GM19372 (cell line): ENCODE measurements at regions not wholly inside any gene's neighbourhood (a gene's known extent, or its start where the extent isn't known, plus 50 kb on each side); places are given as distances from the start of the nearest gene placed in this dataset.

Experiments used
- ATAC-seq: cut with Tn5 transposase; IDR thresholded peaks from one replicate; pipeline ENCODE4 v1.9.1; 2021; ENCODE audit warnings: mild to moderate bottlenecking, low read depth, moderate library complexity; ENCODE audit not compliant: unreplicated experiment

DNA sequence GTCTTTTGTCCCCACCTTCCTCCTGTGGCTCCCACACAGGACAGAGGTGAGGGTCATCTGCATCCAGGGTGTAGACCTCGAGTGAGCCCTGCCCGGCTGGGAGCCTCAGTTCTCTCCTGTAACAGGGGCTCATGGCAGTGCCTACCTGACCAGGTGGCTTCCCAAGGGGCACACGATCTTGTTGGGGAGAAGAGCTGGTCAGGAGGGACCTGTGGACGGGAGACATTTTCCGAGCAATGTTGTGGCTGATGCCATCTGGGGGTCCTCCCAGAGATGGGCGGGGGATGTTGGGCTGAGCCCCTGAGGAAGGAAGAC lies 51.9 kb downstream of the CEBPB start:
- no peak for ATAC-seq

DNA sequence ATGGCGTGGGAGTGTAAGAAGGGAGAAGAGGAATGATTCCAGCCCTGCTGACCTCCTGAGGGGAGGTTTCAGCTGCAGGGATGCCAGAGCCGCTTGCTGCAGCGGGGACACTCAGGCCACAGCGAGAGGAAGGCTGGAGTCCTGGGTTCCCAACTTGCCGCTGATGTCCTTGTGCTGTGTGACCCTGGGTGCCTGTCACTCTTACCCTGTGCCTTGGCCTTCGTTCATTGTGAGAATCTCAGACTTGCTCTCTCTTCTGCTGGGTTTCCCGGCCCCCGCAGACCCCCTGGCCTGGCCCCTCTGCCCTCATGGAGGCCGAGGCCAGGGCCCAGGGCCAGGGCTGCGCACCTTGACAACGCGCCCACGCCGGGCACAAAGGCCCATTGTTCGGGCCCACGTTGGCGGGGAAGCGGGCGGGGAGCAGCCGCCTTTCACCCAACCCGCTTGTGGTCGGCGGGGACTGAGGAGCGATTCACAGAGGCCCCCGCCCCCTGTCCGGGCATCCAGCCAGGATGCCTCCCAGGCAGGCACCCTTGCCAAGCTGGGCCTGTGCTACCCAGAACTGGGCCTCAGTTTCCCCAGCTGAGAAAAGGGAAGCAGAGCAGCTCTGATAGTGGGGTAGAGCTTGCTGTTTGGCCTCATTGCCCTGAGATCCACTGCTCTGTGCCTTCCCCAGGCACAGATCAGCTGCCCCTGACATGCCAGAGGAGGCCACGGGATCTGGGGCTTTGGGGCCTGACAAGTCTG lies 52.4 kb downstream of the CEBPB start:
- no peak for ATAC-seq

DNA sequence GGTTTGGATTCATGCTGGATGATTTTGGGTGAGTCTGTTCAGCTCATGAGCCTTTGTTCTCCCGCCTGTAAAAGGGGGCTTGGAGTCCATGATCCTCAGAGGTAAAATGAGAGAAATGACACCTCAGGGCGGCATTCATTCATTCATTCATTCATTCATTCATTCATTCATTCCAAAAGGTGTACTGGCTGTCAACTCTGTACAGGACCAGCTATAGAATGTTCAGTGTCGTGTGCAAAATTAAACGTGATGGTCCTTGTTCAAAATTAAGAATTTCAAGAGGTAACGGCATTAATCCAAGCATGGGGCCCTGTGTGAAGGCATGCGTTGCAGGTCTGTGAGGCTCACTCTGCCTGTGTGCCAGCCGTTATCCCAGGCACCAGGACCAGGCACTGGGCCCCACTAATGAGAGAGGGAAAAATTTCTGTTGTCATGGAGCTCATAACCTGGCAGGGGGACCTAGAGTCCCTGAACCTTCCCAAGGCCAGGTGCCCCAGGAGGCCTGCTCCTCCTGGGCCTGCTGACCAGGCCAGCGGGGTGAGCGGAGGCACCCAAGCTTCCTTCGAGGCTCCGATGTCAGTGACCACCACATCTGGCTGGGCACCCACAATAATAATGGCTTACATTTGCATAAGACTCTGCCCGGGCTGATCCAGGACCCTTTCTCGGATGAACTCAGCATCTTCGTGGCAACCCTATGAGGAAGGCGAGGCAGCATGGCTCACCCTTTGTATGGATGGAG lies 53.2 kb downstream of the CEBPB start:
- ATAC-seq, result no peak

DNA sequence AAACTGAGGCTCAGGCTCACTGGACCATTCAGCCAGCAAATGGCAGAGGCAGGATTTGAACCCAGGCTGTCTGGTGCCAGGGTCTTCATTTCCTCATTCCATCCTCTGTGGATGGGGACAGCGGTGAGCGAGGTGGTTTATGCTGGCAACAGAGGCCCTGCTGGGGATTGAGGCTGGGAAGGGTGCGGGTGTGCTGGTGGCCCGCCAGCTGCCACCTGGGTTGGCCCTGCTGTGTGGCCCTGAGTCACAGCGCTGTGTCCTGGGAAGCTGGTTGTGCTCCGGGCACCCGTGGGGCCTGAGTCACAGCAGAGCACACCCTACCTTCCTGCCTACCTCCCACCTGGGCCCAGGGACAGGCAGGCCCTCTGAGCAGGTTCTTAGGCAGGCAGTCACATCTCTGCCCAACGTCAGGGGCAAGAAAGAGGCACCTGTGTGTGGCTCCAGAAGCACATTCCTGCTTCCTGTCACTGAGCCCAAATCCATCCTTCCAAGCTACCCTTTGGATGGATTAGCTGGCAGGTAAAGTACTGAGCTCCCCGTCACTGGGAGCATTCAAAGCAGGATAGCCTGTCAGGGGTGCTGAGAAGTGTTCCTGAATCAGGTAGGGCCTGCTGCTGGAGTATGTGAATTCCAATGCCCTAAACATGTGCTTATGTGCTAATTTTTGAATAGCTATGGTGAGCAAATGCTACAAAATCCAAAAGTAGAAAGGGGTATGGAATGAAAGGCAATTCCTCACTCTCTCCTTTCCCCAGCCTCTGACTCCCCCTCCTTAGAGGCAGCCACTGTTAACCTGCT lies 53.9 kb downstream of the CEBPB start:
- no peak for ATAC-seq

DNA sequence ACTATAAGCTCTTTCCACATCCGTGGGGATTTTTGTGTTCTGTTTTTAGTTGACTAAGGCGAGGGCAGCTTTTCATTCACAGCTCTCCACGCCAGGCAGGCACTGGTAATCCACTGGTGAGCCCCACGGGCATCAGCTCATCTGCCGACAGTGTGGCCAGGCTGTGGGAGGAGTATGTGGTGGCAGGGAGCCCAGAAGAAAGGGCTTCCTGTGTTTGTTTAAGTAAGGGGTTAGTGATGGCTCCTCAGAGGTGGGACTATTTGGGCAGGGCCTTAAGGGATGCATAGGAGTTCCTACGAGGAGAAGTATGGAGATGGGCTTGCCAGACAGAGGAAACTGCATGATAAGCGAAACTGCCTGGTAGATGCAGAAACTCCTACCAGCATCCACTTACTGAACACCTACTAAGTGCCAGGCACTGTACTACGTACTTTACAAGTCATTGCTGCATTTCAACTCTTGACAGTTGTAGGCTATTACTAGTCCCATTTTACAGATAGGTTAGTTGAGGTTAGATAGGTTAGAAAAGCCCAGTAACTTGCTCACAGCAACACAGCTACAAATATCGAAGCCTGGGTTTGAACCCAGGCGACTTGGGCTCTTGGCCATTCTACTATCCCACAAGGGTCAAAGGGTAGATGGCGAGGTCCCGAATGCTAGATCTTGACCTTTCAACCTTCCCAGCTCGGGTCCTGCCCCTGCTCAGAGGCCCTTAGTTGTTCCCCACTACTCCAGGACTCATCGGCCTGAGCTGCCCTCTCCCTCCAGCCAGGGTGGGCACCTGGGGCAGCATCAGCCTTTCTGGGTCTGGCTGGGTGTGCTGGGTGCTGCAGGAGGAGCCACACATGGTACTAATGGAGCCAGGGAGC lies 55.1 kb downstream of the CEBPB start:
- no peak for ATAC-seq

DNA sequence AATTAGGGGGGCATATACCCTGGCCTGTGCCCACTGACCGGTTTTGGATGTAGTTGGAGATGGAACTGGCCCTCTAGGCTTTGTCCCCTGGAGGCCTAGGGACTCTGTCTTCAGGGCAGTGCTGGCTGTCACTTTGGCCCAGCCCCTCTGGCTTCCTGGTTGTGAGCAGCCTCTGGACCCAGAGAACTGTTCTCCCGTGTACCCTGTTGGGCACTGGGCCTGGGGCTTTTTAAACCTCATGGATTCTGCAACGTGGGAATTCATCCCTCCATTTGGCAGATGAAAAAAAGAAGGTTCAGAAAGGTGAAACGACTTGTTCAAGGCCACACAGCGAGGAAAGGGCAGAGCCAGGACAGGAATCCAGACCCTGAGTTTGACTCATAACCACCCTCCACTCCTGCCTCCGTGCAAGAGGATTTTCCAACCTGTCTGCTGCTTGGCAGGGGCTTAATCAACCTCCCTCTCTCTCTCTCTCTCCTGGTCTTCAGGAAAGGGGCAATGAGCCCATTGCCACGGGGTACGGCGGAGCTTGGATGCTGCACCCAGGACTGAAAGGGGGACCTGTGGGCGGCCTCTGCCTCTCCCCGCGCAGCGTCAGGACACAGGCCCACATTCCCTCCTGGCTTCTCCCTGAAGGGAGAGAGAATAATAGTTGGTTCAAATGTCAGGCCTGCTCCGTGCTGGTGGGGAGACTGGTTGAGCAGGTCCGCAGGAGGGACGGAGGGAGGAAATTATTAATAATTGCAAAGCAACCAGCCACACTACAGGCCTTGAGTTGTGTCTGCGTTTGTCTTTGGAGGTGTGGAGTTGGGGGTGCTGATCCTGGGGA lies 56.0 kb downstream of the CEBPB start:
- ATAC-seq, result no peak

DNA sequence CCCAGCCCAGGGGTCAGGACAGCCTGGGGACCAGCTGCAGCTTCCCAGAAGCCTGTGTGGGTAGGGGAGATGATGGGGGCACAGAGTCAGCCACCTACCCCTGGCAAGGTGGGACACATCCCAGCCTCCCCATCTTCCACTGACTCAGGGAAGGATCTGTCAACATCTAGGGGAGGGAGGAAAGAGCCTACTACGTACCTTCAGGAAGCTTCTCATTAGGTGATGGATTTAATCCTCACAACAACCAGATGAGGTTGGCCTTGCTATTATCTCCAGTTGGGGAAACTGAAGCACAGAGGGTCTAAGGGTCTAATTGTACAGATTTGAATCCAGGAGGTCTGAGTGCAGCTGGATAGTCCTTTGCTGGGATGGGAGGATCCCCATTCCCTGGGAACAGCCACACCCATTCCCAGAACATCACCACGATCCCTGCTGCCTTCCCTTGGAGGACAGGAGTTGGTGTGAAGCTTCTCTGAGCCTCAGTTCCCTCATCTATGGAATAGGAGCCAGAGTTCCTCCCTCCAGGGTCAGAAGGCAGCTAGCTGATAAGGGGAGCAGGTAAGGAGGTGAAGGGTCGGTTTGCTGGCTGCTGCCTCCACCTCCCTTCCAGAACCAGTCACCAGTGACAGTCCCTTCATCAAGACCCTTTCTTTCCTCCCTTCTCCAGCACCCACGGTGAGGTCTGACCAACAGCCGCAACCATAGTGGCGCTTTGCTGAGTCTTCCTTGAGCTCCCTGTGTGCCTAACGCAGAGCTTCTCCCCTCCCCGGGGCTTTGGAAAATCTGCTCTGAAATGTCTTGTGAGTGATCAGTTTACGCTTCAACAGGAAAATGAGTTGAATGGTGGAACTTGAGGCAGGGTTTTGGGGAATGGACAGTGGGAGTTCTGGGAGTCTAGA lies 56.8 kb downstream of the CEBPB start:
- no peak for ATAC-seq

DNA sequence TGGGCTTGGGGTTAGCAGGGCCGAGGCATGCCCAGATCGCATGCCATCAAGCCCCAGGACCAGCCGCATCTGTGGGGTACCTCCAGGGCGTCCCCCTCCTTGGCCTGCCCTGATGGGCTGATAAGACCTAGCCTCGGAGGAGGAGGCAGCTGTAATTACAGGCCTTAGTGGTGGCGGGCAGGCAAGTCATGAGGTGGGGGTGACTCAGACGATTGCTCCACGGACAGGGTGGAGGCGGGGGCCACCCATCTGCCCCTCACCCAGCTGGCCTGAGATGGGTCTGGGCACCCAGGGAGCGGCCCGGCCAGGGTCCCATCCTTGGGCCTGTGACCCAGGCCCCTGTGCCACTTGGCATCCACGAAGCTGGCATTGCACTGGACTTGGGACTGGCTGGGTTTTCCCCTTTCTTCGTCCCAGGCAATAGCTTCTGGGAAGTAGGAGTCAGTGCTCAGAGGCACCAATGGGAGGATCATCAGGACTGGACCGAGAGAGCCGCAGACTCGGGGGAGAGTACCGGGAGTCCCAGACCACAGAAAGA lies 57.5 kb downstream of the CEBPB start:
- no peak for ATAC-seq

DNA sequence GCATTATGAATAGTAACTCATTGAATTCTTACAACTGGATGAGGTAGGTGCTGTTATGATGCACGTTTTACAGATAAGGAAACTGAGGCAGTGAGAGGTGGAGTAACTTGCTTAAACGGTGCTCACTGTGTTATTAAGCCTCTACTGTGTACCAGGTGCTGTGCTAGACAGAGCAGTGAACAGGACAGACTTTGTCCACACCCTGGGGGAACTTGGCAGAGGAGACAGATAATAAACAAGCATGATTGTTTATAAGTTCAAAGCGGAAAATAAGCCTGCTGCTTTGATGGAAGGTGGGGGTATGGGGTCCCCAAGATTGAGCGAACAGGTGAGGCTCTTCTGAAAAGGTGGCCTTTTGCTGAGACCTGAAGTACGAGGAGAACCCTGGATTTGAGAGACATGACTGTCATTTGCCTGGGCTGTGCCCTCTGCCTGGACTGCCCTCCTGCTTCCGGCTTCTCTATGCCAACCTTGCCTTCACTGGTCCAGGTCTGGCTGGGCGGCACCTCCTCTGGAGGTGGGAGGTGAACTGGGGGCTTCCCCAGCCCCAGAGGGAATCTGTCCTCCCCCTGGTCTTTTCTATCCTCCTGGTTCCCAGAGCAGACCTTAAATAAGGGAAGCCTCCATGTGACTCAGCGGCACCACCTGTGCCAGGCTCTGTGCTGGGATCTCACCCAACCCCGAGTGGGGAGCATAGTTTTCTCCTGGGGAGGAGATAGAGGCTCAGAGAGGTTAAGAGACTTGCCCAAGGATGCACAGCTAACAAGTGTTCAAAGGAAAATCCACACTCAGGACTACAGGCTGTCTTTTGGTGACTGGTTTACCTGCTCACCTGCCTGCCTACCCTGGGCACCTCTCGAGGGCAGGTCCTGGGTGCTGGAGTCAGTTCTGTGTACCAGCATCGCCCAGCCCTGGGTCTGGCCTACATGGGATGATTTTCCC lies 59.1 kb downstream of the CEBPB start:
- no peak for ATAC-seq

DNA sequence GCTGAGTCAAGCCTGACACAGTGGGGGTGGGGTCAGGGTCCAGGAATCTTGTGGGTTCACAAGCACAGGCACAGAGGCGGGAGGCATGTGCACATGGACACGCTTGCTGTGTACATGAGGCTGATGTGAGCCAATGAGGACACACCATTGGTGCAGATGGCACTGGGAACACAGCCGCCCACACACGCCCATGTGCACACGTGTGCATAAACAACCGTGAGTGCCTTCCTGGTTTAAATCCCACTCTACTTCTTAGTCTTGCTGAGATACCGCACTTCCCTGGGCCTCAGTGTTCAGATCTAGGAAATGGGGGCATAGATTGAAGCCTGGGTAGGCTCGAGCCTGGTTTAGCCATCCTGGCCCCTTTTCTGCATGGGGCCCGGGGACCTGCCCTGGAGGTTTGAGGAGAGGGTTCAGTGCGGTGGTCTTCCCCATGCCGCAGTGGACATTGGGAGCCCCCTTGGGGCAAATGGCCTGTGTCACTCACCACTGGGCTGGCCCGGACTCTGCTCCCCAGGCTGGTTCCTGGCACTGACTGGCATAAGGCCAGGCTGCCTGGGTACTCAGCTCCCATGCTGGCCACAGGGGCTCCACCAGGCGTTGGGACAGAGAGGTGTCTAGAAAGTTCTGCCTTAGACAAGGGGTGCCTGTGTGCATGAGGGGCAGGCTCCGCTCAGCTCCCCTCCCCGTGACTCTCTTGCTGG lies 60.2 kb downstream of the CEBPB start:
- no peak for ATAC-seq

DNA sequence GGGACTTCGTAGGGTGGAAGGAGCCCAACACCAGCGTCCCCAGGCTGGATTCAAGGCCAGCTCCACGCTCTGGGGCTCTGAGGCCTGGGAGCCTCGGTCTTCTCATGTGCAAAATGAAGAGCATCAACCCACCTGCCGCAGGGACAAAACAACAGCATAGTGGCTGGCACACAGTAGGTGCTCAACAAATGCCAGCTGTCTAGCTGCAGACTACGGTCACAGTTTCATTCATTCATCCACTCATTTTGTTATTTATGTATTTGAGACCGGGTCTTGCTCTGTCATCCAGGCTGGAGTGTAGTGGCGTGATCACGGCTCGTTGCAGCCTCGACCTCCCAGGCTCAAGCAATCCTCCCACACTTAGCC lies 60.7 kb downstream of the CEBPB start:
- ATAC-seq, result no peak

DNA sequence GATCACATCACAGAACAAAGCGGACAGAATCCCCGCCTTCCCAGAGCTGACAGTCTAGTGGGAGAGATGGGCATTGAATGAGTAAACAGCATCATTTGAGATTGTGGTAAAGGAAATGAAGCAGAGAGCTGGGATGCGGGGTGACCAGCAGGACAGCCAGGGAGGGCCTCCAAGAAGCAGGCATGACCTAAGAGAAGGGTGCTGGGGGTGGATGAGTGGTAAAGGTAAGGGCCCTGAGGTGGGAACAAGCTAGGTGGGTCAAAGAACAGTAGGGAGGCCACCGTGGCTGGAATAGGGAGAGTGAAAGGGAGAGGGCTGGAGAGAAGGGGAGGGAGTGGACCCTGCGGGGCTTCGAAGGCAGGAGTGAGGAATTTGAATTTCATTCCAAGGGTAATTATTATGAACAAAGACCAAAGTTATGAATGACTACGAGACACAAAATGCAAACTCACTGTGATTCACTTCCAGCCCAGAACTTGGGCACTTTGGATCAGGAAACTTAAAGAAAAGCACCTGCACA lies 61.4 kb downstream of the CEBPB start:
- ATAC-seq, result no peak

DNA sequence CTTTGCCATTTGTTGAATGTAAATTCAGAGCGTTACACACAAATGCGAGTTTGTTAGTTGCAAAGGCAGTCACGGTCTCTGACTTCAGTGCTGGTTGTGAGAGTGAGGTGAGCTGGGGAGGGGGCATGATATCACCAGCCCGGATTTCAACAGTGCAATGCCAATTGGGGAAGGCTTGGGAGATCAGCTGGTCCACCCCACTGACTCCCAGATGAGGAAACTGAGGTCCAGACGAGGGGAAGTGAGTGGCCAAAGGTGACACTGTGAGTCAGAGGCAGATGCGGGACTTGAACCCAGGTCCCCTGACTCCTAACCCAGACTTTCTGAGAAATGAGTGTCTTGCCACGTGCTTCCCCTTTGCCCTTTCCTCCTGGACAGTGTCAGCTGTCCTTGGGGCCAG lies 62.1 kb downstream of the CEBPB start:
- no peak for ATAC-seq

DNA sequence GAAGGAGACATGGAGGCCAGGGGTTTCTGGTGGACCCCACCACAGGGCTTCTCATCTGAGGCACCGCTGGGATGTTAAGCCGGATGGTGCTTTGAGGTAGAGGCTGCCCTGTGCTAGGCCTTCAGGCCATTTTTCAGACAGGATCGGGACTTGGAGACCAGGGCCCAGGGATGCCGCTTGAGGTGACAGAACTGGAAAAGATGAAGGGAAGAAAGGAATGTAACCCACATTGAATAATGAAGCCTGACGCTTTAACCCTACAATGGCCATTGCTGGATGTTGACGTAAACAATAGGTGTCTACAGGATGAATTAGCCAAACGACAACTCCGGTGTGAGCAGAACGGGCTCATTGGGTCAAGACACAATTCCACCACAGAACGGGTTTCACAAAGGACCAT lies 62.5 kb downstream of the CEBPB start:
- no peak for ATAC-seq

DNA sequence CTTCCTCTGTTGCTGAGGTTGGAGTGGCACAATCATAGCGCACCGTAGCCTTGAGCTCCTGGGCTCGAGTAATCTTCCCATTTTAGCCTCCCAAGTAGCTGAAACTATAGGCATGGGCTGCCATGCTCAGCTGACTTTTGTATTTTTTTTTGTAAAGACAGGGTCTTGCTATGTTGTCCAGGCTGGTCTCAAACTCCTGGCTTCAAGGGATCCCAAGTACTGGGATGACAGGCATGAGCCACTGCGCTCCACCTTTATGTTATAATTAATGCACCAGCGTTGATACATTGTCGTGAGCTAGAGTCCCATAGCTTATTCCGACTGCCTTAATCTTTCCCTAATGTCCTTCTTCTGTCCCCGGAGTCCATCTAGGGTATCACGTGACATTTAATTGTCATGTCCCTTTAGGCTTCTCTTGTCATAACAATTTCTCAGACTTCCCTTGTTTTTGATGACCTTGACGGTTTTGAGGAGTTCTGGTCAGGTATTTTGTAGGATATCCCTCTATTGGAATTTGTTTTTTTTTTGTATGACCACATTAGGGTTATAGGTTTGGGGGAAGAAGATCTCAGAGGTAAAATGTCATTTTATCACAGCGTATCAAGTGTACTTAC lies 63.9 kb downstream of the CEBPB start:
- ATAC-seq, result no peak

DNA sequence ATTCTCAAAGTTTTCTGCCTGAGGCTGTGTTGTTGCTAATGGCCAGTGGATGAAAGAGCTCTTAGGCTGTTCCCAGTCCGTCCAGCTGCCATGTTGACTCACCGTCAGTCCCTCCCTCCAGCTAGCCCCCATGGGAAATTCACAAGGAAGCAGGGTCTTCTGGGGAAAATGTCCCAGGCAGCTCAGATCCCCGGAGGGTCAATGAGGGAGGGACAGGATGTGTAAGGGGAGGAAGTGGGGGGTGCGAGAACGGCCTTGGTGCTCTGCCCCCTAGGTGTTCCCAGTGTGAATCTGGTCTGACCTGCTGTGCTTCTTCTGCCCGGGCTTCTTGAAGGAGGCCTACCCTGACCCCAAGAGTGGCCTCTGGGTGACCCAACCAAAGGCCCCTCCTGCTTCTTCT lies 65.9 kb downstream of the CEBPB start:
- no peak for ATAC-seq
